Hypothalamus (tissue), 51 donors: ENCODE measurements at regions not wholly inside any gene's neighbourhood (a gene's known extent, or its start where the extent isn't known, plus 50 kb on each side); places are given as distances from the start of the nearest gene placed in this dataset.

ENCODE experiments used
- DNase-seq, 51 donors: peaks; one replicate each; lab custom pipeline; 2025; lab: John Stamatoyannopoulos, UW

- DNase-seq, result no peak
Measured at GRCh38 chr9:108139900-108140299, 650.3 kb upstream of the KLF4 start.

DNA sequence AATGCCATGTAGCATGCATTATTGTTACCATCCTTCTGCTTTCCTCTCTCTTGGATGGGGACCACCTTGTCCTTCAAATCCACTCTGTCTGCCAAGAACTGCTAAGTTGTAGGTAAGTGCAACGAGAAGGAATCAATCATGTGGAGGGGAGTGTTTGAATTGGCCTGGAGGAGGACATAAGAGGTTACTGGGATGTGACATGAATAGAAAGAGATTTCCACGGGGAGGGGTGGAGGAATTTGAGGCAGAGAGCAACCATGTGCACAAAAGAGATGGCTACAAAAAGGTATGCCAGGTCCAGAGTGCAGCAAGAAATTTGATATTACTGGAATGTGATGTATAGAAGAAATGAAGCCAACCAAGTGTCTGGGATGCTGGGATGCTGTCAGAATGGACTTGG is 648.9 kb upstream of the KLF4 start:
- no peak for DNase-seq

DNA sequence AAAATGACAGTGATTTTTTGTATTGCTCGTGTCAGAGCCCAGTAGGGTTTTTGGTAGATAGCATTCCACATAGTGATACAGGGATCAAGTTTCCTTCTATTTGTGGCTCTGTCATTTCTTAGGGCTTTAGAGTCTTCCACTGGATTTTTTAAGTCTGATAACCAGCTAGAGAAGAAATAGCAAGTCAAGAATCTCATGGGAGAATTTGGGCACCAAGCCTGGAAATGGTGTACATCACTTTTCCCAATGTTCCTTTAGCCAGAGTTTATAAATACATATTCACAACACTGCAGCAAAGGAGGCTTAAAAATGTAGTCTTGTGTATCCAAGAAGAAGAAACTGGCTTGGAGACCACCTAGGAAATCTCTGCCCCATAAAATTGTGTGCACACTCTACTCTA is 647.1 kb upstream of the KLF4 start:
- DNase-seq, result no peak

DNA sequence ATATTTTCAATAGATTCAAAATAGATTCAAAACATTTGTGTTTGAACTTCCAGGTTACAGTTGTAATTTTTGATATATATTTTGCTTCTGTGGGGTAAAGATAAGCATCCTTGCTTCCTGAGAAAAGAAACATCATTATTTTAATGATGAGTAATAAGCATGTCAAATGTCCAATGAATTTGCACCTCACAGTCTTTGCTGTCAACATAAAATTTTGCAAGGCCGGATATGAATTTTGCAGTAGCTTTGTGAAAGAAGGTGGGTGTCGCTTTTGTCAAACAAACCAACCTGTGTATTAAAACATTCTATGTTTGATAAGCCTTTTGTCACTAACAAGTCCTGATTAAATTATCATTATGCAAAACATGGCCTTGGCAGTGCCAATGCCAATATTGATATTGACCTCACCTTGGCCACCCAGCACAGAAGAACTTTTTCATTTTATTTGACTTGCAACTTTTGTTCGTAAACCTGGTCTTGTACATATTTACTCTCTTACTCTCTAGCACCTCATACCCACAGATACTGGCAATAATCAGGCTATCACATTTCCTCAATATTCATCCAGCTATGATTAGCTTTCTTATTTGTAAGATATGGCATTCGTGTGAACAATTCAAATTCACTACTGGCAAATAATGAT is 645.0 kb upstream of the KLF4 start:
- DNase-seq, result no peak

DNA sequence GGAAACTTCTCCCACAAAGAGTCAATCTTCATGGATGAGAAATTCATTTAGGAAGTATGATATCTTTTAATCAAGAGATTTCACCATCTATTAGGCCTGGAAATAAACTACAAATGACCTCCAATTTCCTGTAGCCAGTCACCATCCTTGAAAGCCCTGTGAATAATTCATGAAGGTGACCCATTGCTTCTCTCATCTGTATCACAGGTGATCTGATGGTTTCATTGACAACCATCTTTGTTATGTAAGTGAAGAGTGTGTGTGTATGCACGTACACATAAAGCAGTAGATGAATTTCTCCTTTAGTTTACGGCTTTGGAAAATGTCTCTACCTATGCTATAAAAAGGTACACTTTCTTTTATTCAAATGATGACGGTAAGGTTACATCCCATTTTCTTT is 644.1 kb upstream of the KLF4 start:
- no peak for DNase-seq

DNA sequence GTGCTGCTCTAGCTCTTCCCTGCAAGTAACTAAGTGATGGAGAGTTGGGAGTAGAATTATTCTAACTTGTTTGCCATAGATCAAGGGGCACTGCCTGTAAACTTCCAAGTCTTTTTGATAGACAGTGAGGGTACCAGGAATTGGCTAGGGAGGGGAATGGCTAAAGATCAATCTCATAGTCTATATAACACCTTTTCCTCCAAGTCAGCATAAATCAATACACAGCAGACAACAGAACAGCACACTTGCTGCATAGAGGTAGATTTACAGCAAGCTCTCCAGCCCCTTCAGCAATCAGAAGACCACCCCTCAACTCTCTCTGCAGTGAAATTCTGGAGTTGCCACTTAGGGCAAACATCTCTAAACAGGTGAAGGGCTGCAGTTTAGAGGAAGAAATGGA is 643.5 kb upstream of the KLF4 start:
- no peak for DNase-seq

DNA sequence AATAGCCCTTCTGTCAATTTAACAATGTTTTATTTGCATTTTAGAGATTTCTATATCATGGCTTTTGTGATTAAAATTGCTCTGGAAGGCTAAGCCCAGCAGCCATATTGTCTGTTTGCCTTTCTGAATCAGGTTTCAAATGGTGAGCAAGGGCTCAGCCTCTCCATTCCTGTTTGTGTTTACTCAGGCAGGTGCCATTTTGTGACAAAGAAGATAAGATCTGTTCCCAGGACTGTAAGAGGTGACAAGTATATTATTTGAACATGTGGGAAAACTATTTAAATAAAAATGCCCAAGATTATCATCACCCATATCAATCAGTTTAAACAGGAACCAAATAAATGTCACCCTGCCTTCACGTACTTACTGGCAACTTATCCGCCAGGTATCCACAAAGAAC is 641.3 kb upstream of the KLF4 start:
- DNase-seq, result no peak

- no peak for DNase-seq
Measured at GRCh38 chr9:108125625-108126024, 636.1 kb upstream of the KLF4 start.

DNA sequence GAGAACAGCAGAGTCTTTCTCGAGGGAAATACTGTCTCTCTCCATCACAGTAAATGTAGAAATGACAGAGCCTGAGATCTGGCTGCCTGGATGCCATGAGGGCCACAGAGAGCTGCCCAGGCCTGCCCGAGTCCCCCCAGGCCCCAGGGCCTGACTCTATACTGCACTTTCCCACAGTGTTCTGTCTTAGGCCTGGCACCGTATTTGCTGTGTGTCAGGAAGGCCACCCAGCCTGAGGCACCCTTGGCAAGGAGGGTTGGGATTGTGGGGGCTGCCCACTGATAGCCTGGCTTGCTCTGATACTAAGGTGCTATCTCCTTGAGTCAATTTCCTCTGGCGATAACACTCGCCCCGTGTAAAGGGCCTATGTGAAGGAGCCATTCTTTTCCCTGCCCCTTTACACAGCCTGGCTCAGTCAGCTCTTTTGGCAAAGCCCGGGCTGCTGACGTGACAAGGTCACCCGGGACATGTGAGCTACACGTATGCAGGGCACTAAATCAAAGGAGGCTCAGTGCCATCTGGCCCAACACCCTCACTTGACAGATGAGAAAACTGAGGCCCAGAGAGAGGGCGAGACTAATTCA is 630.1 kb upstream of the KLF4 start:
- DNase-seq, result no peak

GRCh38 chr9:108117795-108118194 is 628.2 kb upstream of the KLF4 start:
- no peak for DNase-seq

DNA sequence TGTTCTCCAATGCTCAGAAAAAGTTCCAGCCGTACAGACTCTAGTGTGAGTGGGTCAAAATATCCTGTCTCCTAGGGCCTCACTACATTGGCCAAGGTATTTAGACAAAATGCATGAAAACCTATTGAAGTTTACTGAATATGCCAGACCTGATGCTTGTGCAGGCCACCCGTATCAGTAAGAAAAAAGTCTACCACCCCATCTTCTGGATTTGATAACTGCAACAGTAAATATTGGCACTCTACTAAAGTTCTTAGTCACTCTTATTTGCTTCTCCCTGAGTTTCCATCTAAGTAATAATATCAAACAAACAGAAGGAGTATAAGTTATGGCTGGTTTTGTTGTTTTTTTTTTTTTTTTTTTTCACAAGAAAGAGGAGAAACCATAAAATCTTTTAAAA is 627.7 kb upstream of the KLF4 start:
- DNase-seq, result no peak

- DNase-seq, result no peak
Measured at GRCh38 chr9:108113596-108113995, 624.0 kb upstream of the KLF4 start.

GRCh38 chr9:108109927-108110690 is 620.5 kb upstream of the KLF4 start:
- DNase-seq, result no peak

DNA sequence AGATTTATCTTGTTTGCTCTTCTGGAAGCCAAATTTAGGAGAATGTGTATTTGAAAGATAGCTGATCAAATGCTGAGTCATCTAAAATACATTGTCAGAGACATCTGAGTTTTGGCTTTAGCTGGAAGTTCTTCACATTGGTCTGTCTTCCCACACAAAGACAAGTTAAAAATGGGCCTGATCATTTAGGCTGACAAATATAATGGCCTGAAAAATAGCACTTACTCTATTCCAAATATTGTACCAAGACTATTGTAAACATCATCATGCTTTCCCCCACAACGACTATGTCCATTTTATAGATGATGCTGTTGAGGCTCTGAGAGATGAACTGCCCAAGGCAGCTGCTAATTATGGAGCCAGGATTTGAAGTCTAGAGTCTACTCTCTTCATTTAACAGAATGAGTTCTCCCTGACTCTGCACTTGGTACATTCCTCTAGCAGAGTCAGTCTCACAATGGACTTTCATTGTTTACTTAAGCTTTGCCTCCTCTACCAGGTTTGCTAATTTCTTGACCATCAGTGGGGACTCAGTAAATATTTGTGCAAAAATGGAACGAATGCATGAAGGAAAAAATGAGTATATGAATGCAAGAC is 619.4 kb upstream of the KLF4 start:
- DNase-seq, result no peak

- no peak for DNase-seq
Measured at GRCh38 chr9:108108280-108108851, 618.8 kb upstream of the KLF4 start.

DNA sequence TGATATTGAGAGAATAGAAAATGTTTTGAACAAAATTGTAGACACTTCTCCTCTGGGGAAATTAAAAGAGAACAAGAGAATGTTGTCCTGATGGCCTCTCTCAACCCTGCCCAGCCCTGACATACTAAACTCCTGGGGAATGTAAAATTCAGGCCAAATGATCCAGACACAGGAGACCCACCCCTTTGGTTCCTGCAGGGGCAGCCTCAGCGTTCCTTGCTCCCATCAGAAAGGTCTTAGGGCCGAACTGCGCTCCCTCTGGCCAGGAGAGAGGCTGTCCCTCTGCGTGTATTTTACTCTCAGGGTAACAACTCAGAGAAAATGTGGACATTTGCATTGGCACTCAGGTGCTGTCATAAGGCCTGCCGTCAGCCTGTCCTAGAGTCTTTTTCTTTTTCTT is 616.3 kb upstream of the KLF4 start:
- DNase-seq, result no peak

GRCh38 chr9:108104991-108105390 is 615.4 kb upstream of the KLF4 start:
- DNase-seq, result no peak

- DNase-seq, result no peak
Measured at GRCh38 chr9:108103046-108103693, 613.6 kb upstream of the KLF4 start.

- DNase-seq, result no peak
Measured at GRCh38 chr9:108101410-108101809, 611.8 kb upstream of the KLF4 start.

GRCh38 chr9:108100571-108100970 is 611.0 kb upstream of the KLF4 start:
- no peak for DNase-seq

- DNase-seq, result no peak
Measured at GRCh38 chr9:108099854-108100253, 610.3 kb upstream of the KLF4 start.
